ENCODE measurements at regions not wholly inside any gene's neighbourhood (a gene's known extent, or its start where the extent isn't known, plus 50 kb on each side); places are given as distances from the start of the nearest gene placed in this dataset.

- no peak for DNase-seq (ENCODE audit: low read depth)
Observed at GRCh38 chr20:60274717-60275116, 316.5 kb downstream of the CDH26 start.

- no peak for DNase-seq (ENCODE audit: low read depth)
Observed at GRCh38 chr20:60281295-60281694, 323.1 kb downstream of the CDH26 start.

- DNase-seq (ENCODE audit: low read depth): no peak
Observed at GRCh38 chr20:60283281-60283680, 325.1 kb downstream of the CDH26 start.

- no peak for DNase-seq (ENCODE audit: low read depth)
Observed at GRCh38 chr20:60286764-60287163, 328.5 kb downstream of the CDH26 start.

- DNase-seq (ENCODE audit: low read depth): no peak
Observed at GRCh38 chr20:60288945-60289344, 330.7 kb downstream of the CDH26 start.

GRCh38 chr20:60292001-60292520, 333.8 kb downstream of the CDH26 start:
- DNase-seq (ENCODE audit: low read depth): no peak

- DNase-seq (ENCODE audit: low read depth): no peak
Observed at GRCh38 chr20:60294632-60295031, 336.4 kb downstream of the CDH26 start.

- no peak for DNase-seq (ENCODE audit: low read depth)
Observed at GRCh38 chr20:60295214-60295613, 337.0 kb downstream of the CDH26 start.

- no peak for DNase-seq (ENCODE audit: low read depth)
Observed at GRCh38 chr20:60297649-60298048, 339.4 kb downstream of the CDH26 start.

GRCh38 chr20:60298647-60299046, 340.4 kb downstream of the CDH26 start:
- DNase-seq (ENCODE audit: low read depth): no peak

GRCh38 chr20:60299951-60300350, 341.7 kb downstream of the CDH26 start:
- DNase-seq (ENCODE audit: low read depth): no peak

- DNase-seq (ENCODE audit: low read depth): no peak
Observed at GRCh38 chr20:60300374-60300773, 342.2 kb downstream of the CDH26 start.

GRCh38 chr20:60302875-60303274, 344.7 kb downstream of the CDH26 start:
- DNase-seq (ENCODE audit: low read depth): no peak

- no peak for DNase-seq (ENCODE audit: low read depth)
Observed at GRCh38 chr20:60304026-60304590, 345.9 kb downstream of the CDH26 start.

GRCh38 chr20:60304931-60305330, 346.7 kb downstream of the CDH26 start:
- DNase-seq (ENCODE audit: low read depth): no peak

GRCh38 chr20:60306105-60306504, 347.9 kb downstream of the CDH26 start:
- no peak for DNase-seq (ENCODE audit: low read depth)

- DNase-seq (ENCODE audit: low read depth): no peak
Observed at GRCh38 chr20:60306551-60306950, 348.3 kb downstream of the CDH26 start.

- DNase-seq (ENCODE audit: low read depth): no peak
Observed at GRCh38 chr20:60310560-60311349, 352.5 kb downstream of the CDH26 start.

- no peak for DNase-seq (ENCODE audit: low read depth)
Observed at GRCh38 chr20:60313191-60313590, 355.0 kb downstream of the CDH26 start.

- no peak for DNase-seq (ENCODE audit: low read depth)
Observed at GRCh38 chr20:60313614-60314013, 355.4 kb downstream of the CDH26 start.

- DNase-seq (ENCODE audit: low read depth): no peak
Observed at GRCh38 chr20:60314727-60315126, 356.5 kb downstream of the CDH26 start.

- no peak for DNase-seq (ENCODE audit: low read depth)
Observed at GRCh38 chr20:60316476-60317158, 358.4 kb downstream of the CDH26 start.

GRCh38 chr20:60317401-60317800, 359.2 kb downstream of the CDH26 start:
- DNase-seq (ENCODE audit: low read depth): no peak

All from T follicular helper cell (primary cell).